Vagina (tissue), 2 donors: ENCODE measurements at regions not wholly inside any gene's neighbourhood (a gene's known extent, or its start where the extent isn't known, plus 50 kb on each side); places are given as distances from the start of the nearest gene placed in this dataset.

Experiments
- POLR2A ChIP-seq, 2 donors: fragments of 450-650 bp; IDR thresholded peaks; one replicate each; pipeline ENCODE4 v1.6.1; 2017; ENCODE audit warnings: antibody characterized with exemption in 2 of 2, mild to moderate bottlenecking in 2 of 2, moderate library complexity in 2 of 2
- POLR2AphosphoS5 ChIP-seq, 2 donors: sonication (generic); formaldehyde crosslinking; IDR thresholded peaks; one replicate each; pipeline ENCODE4 v1.9.0; 2017; ENCODE audit warnings: antibody characterized with exemption in 2 of 2, mild to moderate bottlenecking in 2 of 2, low read depth in 1 of 2; ENCODE audit not compliant: insufficient read depth in 1 of 2
- TF ChIP-seq, protein P1 (sequence below), 3 experiments: fragments of 450-650 bp in 2 of 3; fragments of 200-600 bp in 1 of 3; sonication (generic) in 1 of 3; IDR thresholded peaks; one replicate each; pipeline ENCODE4 v1.5.1; 2017 to 2019; ENCODE audit warnings: antibody characterized with exemption in 3 of 3, mild to moderate bottlenecking in 2 of 3, moderate library complexity in 2 of 3

GRCh38 chr7:96624954-96625353 is 84.7 kb downstream of the SEM1 start:
- TF ChIP-seq, protein P1, sequence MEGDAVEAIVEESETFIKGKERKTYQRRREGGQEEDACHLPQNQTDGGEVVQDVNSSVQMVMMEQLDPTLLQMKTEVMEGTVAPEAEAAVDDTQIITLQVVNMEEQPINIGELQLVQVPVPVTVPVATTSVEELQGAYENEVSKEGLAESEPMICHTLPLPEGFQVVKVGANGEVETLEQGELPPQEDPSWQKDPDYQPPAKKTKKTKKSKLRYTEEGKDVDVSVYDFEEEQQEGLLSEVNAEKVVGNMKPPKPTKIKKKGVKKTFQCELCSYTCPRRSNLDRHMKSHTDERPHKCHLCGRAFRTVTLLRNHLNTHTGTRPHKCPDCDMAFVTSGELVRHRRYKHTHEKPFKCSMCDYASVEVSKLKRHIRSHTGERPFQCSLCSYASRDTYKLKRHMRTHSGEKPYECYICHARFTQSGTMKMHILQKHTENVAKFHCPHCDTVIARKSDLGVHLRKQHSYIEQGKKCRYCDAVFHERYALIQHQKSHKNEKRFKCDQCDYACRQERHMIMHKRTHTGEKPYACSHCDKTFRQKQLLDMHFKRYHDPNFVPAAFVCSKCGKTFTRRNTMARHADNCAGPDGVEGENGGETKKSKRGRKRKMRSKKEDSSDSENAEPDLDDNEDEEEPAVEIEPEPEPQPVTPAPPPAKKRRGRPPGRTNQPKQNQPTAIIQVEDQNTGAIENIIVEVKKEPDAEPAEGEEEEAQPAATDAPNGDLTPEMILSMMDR (IDR thresholded peaks at IDR 0.05) = no peak
- no peak for TF ChIP-seq POLR2AphosphoS5 (IDR thresholded peaks at IDR 0.05; ENCODE audit: insufficient read depth in 1 of 2, low read depth in 1 of 2)
- TF ChIP-seq POLR2A (IDR thresholded peaks at IDR 0.05) = no peak
